ENCODE measurements at regions not wholly inside any gene's neighbourhood (a gene's known extent, or its start where the extent isn't known, plus 50 kb on each side); places are given as distances from the start of the nearest gene placed in this dataset.

DNA sequence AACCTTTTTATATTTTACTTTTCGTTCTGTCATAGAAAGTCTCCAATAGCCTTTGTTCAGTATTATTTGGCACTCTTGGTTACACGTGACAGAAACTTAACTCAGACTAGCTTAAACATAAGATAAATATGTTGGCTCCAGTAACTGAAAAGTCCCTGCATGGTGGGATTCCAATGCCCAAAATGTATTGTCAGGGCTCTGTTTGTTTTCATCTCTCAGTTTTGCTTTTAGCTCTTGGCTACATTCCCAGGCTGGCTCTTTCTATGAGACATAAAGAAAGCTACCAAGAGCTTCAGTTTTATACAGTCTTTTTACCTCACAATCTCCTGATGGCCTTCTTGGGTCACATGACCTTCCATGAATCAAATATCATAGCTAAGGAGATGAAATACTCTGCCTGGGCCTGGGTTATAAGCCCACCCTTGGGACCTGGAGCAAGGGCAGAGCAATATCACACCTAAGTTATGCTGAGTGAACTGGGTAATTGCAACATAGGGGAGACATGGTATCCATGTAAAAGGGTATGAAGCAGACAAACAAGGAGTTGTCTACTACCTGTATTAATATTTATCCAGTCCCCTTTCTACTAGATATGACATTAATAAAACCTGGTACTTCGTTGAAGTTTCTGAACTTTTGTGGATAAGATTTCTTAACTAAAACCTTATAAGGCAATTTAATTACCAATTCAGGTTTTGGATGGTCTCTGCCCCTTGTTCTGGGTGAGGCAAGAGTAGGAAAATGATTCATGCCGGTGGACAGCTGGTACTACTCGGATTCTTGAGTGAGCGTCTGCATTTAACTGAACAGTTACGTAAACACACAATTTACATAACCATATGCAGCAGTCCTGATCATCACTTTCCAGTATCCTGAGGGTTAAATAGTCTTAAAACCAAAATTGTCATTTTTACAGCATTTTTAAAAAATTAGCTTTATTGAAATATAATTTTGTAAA, 442.3 kb downstream of the GPATCH2 start:
- Histone ChIP-seq H3K27me3 (no peaks in the 10 kb centered on the region), H3K9me3 (no peaks in the 10 kb centered on the region), H3K4me3 (no peak overlapping the region), H3K4me1 (no peaks in the 10 kb centered on the region), H3K36me3 (no peaks in the 10 kb centered on the region), H3K27ac (no peak overlapping the region)
- TF ChIP-seq, protein P1, sequence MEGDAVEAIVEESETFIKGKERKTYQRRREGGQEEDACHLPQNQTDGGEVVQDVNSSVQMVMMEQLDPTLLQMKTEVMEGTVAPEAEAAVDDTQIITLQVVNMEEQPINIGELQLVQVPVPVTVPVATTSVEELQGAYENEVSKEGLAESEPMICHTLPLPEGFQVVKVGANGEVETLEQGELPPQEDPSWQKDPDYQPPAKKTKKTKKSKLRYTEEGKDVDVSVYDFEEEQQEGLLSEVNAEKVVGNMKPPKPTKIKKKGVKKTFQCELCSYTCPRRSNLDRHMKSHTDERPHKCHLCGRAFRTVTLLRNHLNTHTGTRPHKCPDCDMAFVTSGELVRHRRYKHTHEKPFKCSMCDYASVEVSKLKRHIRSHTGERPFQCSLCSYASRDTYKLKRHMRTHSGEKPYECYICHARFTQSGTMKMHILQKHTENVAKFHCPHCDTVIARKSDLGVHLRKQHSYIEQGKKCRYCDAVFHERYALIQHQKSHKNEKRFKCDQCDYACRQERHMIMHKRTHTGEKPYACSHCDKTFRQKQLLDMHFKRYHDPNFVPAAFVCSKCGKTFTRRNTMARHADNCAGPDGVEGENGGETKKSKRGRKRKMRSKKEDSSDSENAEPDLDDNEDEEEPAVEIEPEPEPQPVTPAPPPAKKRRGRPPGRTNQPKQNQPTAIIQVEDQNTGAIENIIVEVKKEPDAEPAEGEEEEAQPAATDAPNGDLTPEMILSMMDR (IDR thresholded peaks at IDR 0.05 in 4 of 5, conservative IDR thresholded peaks at IDR 0.05 in 1 of 5) = no peak
- ATAC-seq = no peak
- intact Hi-C loops (cut with DNase I; ENCODE audit: low total_unique reads) = no loop called here
- DNase-seq = no peak
- in situ Hi-C loops (cut with MboI; ENCODE audit: low sequenced_read_pairs in 4 of 4) = no loop called here

DNA sequence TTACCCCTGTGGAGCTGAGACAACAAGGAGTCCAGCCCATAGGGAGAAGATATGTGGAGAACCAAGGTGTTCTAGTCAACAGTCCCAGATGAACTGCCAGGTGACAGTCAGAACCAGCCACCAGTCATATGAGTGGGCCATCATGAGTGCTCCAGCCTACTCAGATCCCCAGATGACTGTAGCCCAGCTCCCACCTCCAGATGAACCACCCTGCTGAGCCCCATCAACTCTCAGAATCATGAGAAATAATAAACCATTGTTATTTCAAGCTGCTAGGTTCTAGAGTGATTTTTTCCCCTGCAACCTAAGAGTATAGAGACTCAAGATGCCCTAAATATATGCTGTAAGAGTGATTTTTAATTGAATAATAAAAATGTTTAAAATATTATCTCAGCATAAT, 444.2 kb downstream of the GPATCH2 start:
- no peak for ATAC-seq

DNA sequence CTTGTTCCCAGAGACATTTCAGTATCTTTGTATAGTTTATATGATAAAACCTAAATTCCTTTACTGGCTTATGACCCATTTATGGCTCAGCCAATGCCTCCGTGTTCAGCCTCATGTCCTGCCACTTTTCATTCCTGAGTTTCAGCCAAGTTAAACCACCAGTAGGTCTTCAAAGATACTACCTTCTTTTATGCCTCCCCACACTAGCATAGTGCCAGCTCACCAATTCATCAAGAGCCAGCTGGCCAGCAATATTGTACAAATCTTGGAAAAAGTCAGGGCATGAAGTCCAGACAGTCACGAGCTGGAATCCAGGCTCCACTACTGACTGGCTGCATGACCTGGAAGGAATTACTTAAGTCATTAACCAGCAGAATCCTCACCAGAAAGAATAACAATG, 446.0 kb downstream of the GPATCH2 start:
- no peaks in the 10 kb centered on the region for H3K9me3 ChIP-seq
- no peak for TF ChIP-seq POLR2A (IDR thresholded peaks at IDR 0.05)
- TF ChIP-seq, protein P1 (IDR thresholded peaks at IDR 0.05 in 4 of 5, conservative IDR thresholded peaks at IDR 0.05 in 1 of 5) = no peak
- no peaks in the 10 kb centered on the region for H3K36me3 ChIP-seq
- in situ Hi-C loops (cut with MboI; ENCODE audit: low sequenced_read_pairs in 4 of 4) = no loop called here
- intact Hi-C loops (cut with DNase I; ENCODE audit: low total_unique reads) = no loop called here
- ATAC-seq (no peak), DNase-seq (no peak)
- no peaks in the 10 kb centered on the region for H3K4me1 ChIP-seq
- H3K27ac ChIP-seq = no peak overlapping the region
- no peaks in the 10 kb centered on the region for H3K27me3 ChIP-seq
- H3K4me3 ChIP-seq = no peak overlapping the region

More for the DNA sequence above, 444.2 kb downstream of the GPATCH2 start:
- intact Hi-C loops (cut with DNase I; ENCODE audit: low total_unique reads) (no loop called here), in situ Hi-C loops (cut with MboI; ENCODE audit: low sequenced_read_pairs in 4 of 4) (no loop called here)
- TF ChIP-seq, protein P1 (IDR thresholded peaks at IDR 0.05 in 4 of 5, conservative IDR thresholded peaks at IDR 0.05 in 1 of 5) = no peak
- TF ChIP-seq POLR2A (IDR thresholded peaks at IDR 0.05) = no peak
- H3K9me3 ChIP-seq = no peaks in the 10 kb centered on the region
- no peaks in the 10 kb centered on the region for H3K27me3 ChIP-seq
- DNase-seq = no peak
- H3K36me3 ChIP-seq = no peaks in the 10 kb centered on the region
- H3K27ac ChIP-seq = no peak overlapping the region
- H3K4me1 ChIP-seq = no peaks in the 10 kb centered on the region
- no peak overlapping the region for H3K4me3 ChIP-seq

DNA sequence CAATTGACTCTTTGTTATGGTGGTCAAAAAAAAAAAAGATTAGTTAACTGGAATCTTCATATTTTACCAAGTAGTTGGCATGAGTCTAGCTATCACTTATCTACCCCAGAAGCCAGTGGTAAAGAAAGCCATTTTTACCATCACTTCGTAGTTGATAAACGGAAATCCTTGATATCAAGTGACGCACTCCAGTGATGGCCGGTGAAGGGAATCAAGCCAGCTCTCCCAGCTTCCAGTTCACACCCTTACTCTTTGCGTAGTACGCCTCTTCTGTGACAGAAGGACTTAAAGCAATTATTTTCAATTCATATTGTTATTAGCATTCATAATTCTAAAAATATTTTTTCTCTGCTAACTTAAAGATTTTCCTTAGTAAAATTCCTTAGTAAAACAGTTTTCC, 447.9 kb downstream of the GPATCH2 start:
- intact Hi-C loops (cut with DNase I; ENCODE audit: low total_unique reads) = no loop called here
- H3K4me3 ChIP-seq = no peak overlapping the region
- DNase-seq (no peak), ATAC-seq (no peak)
- no peaks in the 10 kb centered on the region for H3K9me3 ChIP-seq
- TF ChIP-seq POLR2A (IDR thresholded peaks at IDR 0.05) = no peak
- TF ChIP-seq, protein P1 (IDR thresholded peaks at IDR 0.05 in 4 of 5, conservative IDR thresholded peaks at IDR 0.05 in 1 of 5) = no peak
- H3K27me3 ChIP-seq = no peaks in the 10 kb centered on the region
- in situ Hi-C loops (cut with MboI; ENCODE audit: low sequenced_read_pairs in 4 of 4) = no loop called here
- no peaks in the 10 kb centered on the region for H3K4me1 ChIP-seq
- H3K27ac ChIP-seq = no peak overlapping the region
- H3K36me3 ChIP-seq = no peaks in the 10 kb centered on the region
